RPMI8226 (cell line): ENCODE measurements at regions not wholly inside any gene's neighbourhood (a gene's known extent, or its start where the extent isn't known, plus 50 kb on each side); places are given as distances from the start of the nearest gene placed in this dataset.

Experiments
- DNase-seq: peaks from one replicate; pipeline ENCODE4 v3.0.0-alpha.2; 2015

GRCh38 chr12:92089559-92089958 lies 56.1 kb downstream of the BTG1 start:
- DNase-seq = no peak

- no peak for DNase-seq
Measured at GRCh38 chr12:92088805-92089204, 56.8 kb downstream of the BTG1 start.

- no peak for DNase-seq
Measured at GRCh38 chr12:92085736-92086040, 60.0 kb downstream of the BTG1 start.

- DNase-seq = no peak
Measured at GRCh38 chr12:92085040-92085735, 60.5 kb downstream of the BTG1 start.

GRCh38 chr12:92080911-92081285 lies 64.7 kb downstream of the BTG1 start:
- DNase-seq = no peak

GRCh38 chr12:92079054-92079385 lies 66.6 kb downstream of the BTG1 start:
- no peak for DNase-seq

- DNase-seq = no peak
Measured at GRCh38 chr12:92078167-92079053, 67.2 kb downstream of the BTG1 start.

GRCh38 chr12:92077530-92077929 lies 68.1 kb downstream of the BTG1 start:
- DNase-seq = no peak

- DNase-seq = no peak
Measured at GRCh38 chr12:92076101-92076500, 69.5 kb downstream of the BTG1 start.

- DNase-seq = no peak
Measured at GRCh38 chr12:92075425-92075914, 70.2 kb downstream of the BTG1 start.

- DNase-seq = no peak
Measured at GRCh38 chr12:92074889-92075288, 70.8 kb downstream of the BTG1 start.

GRCh38 chr12:92073094-92073493 lies 72.6 kb downstream of the BTG1 start:
- DNase-seq = no peak

- DNase-seq = no peak
Measured at GRCh38 chr12:92072112-92072511, 73.5 kb downstream of the BTG1 start.

GRCh38 chr12:92070864-92071445 lies 74.7 kb downstream of the BTG1 start:
- DNase-seq = no peak

GRCh38 chr12:92070054-92070863 lies 75.4 kb downstream of the BTG1 start:
- DNase-seq = no peak

- DNase-seq = no peak
Measured at GRCh38 chr12:92068459-92068858, 77.2 kb downstream of the BTG1 start.

- no peak for DNase-seq
Measured at GRCh38 chr12:92065639-92066038, 80.0 kb downstream of the BTG1 start.

- DNase-seq = no peak
Measured at GRCh38 chr12:92065018-92065499, 80.6 kb downstream of the BTG1 start.

GRCh38 chr12:92064422-92064821 lies 81.2 kb downstream of the BTG1 start:
- DNase-seq = no peak

GRCh38 chr12:92063641-92064040 lies 82.0 kb downstream of the BTG1 start:
- no peak for DNase-seq

GRCh38 chr12:92062539-92063493 lies 82.8 kb downstream of the BTG1 start:
- no peak for DNase-seq

GRCh38 chr12:92061061-92061460 lies 84.6 kb downstream of the BTG1 start:
- no peak for DNase-seq
